ENCODE measurements at regions not wholly inside any gene's neighbourhood (a gene's known extent, or its start where the extent isn't known, plus 50 kb on each side); places are given as distances from the start of the nearest gene placed in this dataset.

DNA sequence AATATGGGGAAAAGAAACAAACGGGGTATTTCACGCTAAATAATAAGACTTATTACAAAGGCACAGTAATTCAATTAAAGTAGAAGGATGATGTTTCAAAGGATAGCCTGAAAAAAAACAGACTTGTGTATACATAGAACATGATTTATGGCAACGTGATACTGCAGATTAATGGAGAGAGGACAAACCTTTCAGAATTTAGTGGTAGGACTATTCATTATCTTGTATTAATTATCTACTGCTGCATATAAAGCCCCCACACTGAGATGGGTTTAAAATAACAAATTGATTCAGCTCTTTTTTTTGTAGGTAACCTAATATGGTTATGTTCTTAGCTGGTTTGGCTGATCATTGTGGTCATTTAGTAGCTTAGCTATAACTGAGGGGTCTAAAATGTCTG is 1269.0 kb downstream of the FSTL5 start:
- 45 to 49% (median 47%) methylated on average over 3 of the region's 3 CpGs for WGBS, 3 donors
- intact Hi-C loops (cut with DNase I) = no loop called here
- H3K36me3 ChIP-seq = no peaks in the 10 kb centered on the region
- no peak overlapping the region for H3K27ac ChIP-seq
- no peak for DNase-seq
- no peaks in the 10 kb centered on the region for H3K27me3 ChIP-seq
- no peaks in the 10 kb centered on the region for H3K9me3 ChIP-seq
- no peak overlapping the region for H3K4me3 ChIP-seq
- TF ChIP-seq, protein P1, sequence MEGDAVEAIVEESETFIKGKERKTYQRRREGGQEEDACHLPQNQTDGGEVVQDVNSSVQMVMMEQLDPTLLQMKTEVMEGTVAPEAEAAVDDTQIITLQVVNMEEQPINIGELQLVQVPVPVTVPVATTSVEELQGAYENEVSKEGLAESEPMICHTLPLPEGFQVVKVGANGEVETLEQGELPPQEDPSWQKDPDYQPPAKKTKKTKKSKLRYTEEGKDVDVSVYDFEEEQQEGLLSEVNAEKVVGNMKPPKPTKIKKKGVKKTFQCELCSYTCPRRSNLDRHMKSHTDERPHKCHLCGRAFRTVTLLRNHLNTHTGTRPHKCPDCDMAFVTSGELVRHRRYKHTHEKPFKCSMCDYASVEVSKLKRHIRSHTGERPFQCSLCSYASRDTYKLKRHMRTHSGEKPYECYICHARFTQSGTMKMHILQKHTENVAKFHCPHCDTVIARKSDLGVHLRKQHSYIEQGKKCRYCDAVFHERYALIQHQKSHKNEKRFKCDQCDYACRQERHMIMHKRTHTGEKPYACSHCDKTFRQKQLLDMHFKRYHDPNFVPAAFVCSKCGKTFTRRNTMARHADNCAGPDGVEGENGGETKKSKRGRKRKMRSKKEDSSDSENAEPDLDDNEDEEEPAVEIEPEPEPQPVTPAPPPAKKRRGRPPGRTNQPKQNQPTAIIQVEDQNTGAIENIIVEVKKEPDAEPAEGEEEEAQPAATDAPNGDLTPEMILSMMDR (IDR thresholded peaks at IDR 0.05) = no peak
- TF ChIP-seq POLR2A (IDR thresholded peaks at IDR 0.05) = no peak
- no peak for TF ChIP-seq EP300 (IDR thresholded peaks at IDR 0.05)
- no peaks in the 10 kb centered on the region for H3K4me1 ChIP-seq (ENCODE audit: insufficient read depth)

DNA sequence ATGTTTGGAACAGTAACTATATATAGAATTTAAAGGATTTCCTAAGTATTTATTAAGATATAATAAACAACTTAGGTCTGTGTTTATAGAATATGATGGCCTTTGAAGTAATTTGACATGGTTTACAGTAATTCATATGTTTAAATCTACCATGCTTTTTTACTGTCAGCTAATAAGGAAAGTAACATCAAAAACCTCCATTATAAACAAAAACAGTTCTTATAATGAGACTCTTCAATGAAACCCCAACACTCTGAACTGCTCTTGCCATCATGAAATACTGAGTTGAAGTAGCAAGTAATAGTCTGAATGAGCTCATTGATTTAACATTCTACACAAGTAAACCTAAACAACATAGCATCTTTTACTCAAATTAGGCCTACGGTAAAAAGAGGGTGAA is 1236.5 kb downstream of the FSTL5 start:
- no peak for TF ChIP-seq POLR2A (IDR thresholded peaks at IDR 0.05)
- no peak for TF ChIP-seq EP300 (IDR thresholded peaks at IDR 0.05)
- TF ChIP-seq, protein P1 (IDR thresholded peaks at IDR 0.05) = no peak
- WGBS, 3 donors = 92 to 100% (median 93%) methylated on average over 1 of the region's 1 CpG

DNA sequence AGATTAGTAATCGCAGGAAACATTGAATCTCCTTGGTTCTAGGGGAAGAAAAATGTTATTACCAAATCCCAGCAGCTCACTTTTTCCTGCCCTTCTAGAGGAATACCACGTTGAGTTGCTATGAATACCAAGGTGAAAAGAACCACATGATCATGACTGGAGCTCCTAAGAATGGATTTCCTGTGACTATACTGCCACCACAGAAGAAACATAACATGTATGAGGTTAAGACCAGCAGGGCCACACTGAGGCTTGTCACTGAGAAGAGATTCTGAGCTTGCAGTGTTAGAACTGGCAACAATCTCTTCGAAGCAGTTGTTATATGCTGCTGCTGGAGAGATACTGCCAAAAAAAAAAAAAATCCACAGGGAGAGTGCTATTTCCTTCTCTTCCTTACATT is 1235.3 kb downstream of the FSTL5 start:
- Histone ChIP-seq H3K4me1 (ENCODE audit: insufficient read depth) (no peaks in the 10 kb centered on the region), H3K4me3 (no peak overlapping the region), H3K27ac (no peak overlapping the region), H3K9me3 (no peaks in the 10 kb centered on the region), H3K27me3 (no peaks in the 10 kb centered on the region), H3K36me3 (no peaks in the 10 kb centered on the region)
- intact Hi-C loops (cut with DNase I) = no loop called here
- 63 to 74% (median 70%) methylated on average over 3 of the region's 3 CpGs for WGBS, 3 donors
- TF ChIP-seq EP300 (IDR thresholded peaks at IDR 0.05) = no peak
- TF ChIP-seq, protein P1 (IDR thresholded peaks at IDR 0.05) = no peak
- TF ChIP-seq POLR2A (IDR thresholded peaks at IDR 0.05) = no peak
- no peak for DNase-seq

More for the DNA sequence above, 1236.5 kb downstream of the FSTL5 start:
- H3K27ac ChIP-seq = no peak overlapping the region
- H3K9me3 ChIP-seq = no peaks in the 10 kb centered on the region
- H3K4me3 ChIP-seq = no peak overlapping the region
- no peaks in the 10 kb centered on the region for H3K4me1 ChIP-seq (ENCODE audit: insufficient read depth)
- intact Hi-C loops (cut with DNase I) = no loop called here
- H3K36me3 ChIP-seq = no peaks in the 10 kb centered on the region
- DNase-seq = no peak
- no peaks in the 10 kb centered on the region for H3K27me3 ChIP-seq

DNA sequence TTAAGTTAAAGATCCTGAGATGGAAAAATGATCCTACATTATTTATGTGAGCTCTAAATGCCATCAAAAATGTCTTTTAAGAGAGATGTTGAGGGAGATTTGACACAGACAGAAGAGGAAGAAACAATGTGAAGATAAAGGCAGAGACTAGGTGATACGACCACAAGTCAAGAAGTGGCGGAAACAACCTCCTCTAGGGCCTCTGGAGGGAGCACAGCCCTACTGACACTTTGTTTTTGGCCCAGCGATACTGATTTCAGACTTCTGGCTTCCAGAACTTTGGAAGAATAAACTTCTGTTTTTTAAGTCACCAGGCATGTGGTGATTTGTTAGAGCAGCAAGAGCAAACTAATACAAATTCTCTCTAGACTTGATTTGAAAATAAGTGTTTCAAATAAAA is 1216.1 kb downstream of the FSTL5 start:
- Histone ChIP-seq H3K4me1 (ENCODE audit: insufficient read depth) (no peaks in the 10 kb centered on the region), H3K27ac (no peak overlapping the region), H3K27me3 (no peaks in the 10 kb centered on the region), H3K36me3 (no peaks in the 10 kb centered on the region), H3K9me3 (no peaks in the 10 kb centered on the region), H3K4me3 (no peak overlapping the region)
- DNase-seq = no peak
- TF ChIP-seq POLR2A (IDR thresholded peaks at IDR 0.05) = no peak
- intact Hi-C loops (cut with DNase I) = no loop called here
- WGBS, 3 donors = 75 to 81% (median 75%) methylated on average over 3 of the region's 3 CpGs

DNA sequence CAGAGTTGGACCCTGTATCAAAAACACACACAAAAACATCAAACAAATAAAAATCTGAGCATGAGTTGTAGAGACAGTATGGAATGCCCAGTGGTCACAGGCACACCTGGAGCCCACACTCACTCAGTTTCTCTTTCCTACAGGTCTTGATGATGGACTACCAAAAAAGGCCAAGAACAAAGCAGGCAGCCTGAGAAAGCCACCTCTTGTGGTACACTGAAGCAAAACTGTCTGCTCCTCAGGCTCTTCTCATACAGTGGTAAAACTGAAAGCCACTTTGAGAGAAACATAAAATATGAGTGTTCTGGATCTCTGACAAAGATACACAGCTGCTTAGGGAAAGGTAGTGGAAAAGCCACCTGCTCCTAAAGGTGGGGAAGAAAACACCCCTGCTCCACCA is 1206.9 kb downstream of the FSTL5 start:
- no peaks in the 10 kb centered on the region for H3K27me3 ChIP-seq
- TF ChIP-seq EP300 (IDR thresholded peaks at IDR 0.05) (no peak), POLR2A (IDR thresholded peaks at IDR 0.05) (no peak)
- TF ChIP-seq, protein P1 (IDR thresholded peaks at IDR 0.05) = no peak
- H3K27ac ChIP-seq = no peak overlapping the region
- no peaks in the 10 kb centered on the region for H3K36me3 ChIP-seq
- no peak overlapping the region for H3K4me3 ChIP-seq
- H3K4me1 ChIP-seq (ENCODE audit: insufficient read depth) = no peaks in the 10 kb centered on the region
- intact Hi-C loops (cut with DNase I) = no loop called here
- DNase-seq = no peak
- no peaks in the 10 kb centered on the region for H3K9me3 ChIP-seq

All from ovary (tissue), 7 donors.